ENCODE measurements at regions not wholly inside any gene's neighbourhood (a gene's known extent, or its start where the extent isn't known, plus 50 kb on each side); places are given as distances from the start of the nearest gene placed in this dataset.

- TF ChIP-seq, protein P1, sequence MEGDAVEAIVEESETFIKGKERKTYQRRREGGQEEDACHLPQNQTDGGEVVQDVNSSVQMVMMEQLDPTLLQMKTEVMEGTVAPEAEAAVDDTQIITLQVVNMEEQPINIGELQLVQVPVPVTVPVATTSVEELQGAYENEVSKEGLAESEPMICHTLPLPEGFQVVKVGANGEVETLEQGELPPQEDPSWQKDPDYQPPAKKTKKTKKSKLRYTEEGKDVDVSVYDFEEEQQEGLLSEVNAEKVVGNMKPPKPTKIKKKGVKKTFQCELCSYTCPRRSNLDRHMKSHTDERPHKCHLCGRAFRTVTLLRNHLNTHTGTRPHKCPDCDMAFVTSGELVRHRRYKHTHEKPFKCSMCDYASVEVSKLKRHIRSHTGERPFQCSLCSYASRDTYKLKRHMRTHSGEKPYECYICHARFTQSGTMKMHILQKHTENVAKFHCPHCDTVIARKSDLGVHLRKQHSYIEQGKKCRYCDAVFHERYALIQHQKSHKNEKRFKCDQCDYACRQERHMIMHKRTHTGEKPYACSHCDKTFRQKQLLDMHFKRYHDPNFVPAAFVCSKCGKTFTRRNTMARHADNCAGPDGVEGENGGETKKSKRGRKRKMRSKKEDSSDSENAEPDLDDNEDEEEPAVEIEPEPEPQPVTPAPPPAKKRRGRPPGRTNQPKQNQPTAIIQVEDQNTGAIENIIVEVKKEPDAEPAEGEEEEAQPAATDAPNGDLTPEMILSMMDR (IDR thresholded peaks at IDR 0.05; ENCODE audit: borderline replicate concordance, extremely low read depth, low read length, poor library complexity, severe bottlenecking), result no peak
- TF ChIP-seq EZH2 (IDR thresholded peaks at IDR 0.05; ENCODE audit: borderline replicate concordance, low read depth, low read length, severe bottlenecking), result no peak
Observed at GRCh38 chr2:12636837-12637581, 79.7 kb upstream of the TRIB2 start.
